ENCODE measurements at regions not wholly inside any gene's neighbourhood (a gene's known extent, or its start where the extent isn't known, plus 50 kb on each side); places are given as distances from the start of the nearest gene placed in this dataset.
A peak's percentile ranks its signal among the peaks of the same experiment; 100 is the strongest.
"Not testable (repeated sequence)": the region's sequence is repeated elsewhere in the genome, so short reads cannot be mapped to it uniquely, and the experiment has no call there.

- no peak for DNase-seq
Observed at GRCh38 chr2:63740943-63741342, 100.8 kb upstream of the UGP2 start.

- DNase-seq: no peak
Observed at GRCh38 chr2:63741884-63742579, 99.7 kb upstream of the UGP2 start.

GRCh38 chr2:63742580-63742976 is 99.1 kb upstream of the UGP2 start:
- DNase-seq: no peak

- no peak for DNase-seq
Observed at GRCh38 chr2:63743170-63743981, 98.3 kb upstream of the UGP2 start.

GRCh38 chr2:63743982-63744966 is 97.4 kb upstream of the UGP2 start:
- DNase-seq: no peak

- not testable (repeated sequence) for DNase-seq
Observed at GRCh38 chr2:63746548-63746947, 95.1 kb upstream of the UGP2 start.

- DNase-seq: no peak
Observed at GRCh38 chr2:63751901-63752300, 89.8 kb upstream of the UGP2 start.

- peak; percentile 48 for DNase-seq
Observed at GRCh38 chr2:63755216-63755615, 86.5 kb upstream of the UGP2 start.

GRCh38 chr2:63755965-63756364 is 85.7 kb upstream of the UGP2 start:
- no peak for DNase-seq

GRCh38 chr2:63763391-63763941 is 78.2 kb upstream of the UGP2 start:
- DNase-seq: peak; percentile 54

- no peak for DNase-seq
Observed at GRCh38 chr2:63764630-63765029, 77.1 kb upstream of the UGP2 start.

- DNase-seq: no peak
Observed at GRCh38 chr2:63765117-63765516, 76.6 kb upstream of the UGP2 start.

- DNase-seq: no peak
Observed at GRCh38 chr2:63767307-63767706, 74.4 kb upstream of the UGP2 start.

- no peak for DNase-seq
Observed at GRCh38 chr2:63768051-63768450, 73.6 kb upstream of the UGP2 start.

GRCh38 chr2:63769915-63770314 is 71.8 kb upstream of the UGP2 start:
- DNase-seq: no peak

- DNase-seq: no peak
Observed at GRCh38 chr2:63772061-63772460, 69.6 kb upstream of the UGP2 start.

GRCh38 chr2:63775191-63775590 is 66.5 kb upstream of the UGP2 start:
- no peak for DNase-seq

GRCh38 chr2:63776382-63776781 is 65.3 kb upstream of the UGP2 start:
- DNase-seq: no peak

GRCh38 chr2:63777816-63778215 is 63.9 kb upstream of the UGP2 start:
- no peak for DNase-seq

GRCh38 chr2:63778391-63778790 is 63.3 kb upstream of the UGP2 start:
- no peak for DNase-seq

- DNase-seq: no peak
Observed at GRCh38 chr2:63780518-63781155, 61.1 kb upstream of the UGP2 start.

- no peak for DNase-seq
Observed at GRCh38 chr2:63784461-63784860, 57.2 kb upstream of the UGP2 start.

All from hindlimb muscle (tissue), 1 donor.